IMR-90 (cell line): ENCODE measurements at regions not wholly inside any gene's neighbourhood (a gene's known extent, or its start where the extent isn't known, plus 50 kb on each side); places are given as distances from the start of the nearest gene placed in this dataset.

Experiments used
- ATAC-seq: fragments of 200-7000 bp; cut with Tn5 transposase; 2 replicates; pipeline ENCODE4 v1.9.1; 2020; ENCODE audit warnings: low read depth, mild to moderate bottlenecking, moderate library complexity
- BruUV-seq: library from RNA; stranded (reverse); fragments of 400-500 nt; replicated peaks from 2 replicates; lab custom pipeline; 2021; lab: Mats Ljungman, UMichigan
- CTCF ChIA-PET: fragments of 300-600 bp; formaldehyde crosslinking; extraction: SDS; loops from one replicate; lab custom pipeline; 2021; ENCODE audit warnings: antibody characterized with exemption; lab: Yijun Ruan, JAX
- POLR2A ChIA-PET: fragments of 300-600 bp; sonication (Branson Sonifier 250); formaldehyde crosslinking; loops from one replicate; lab custom pipeline; 2022; ENCODE audit warnings: antibody characterized with exemption; ENCODE audit not compliant: unreplicated experiment; lab: Charles Lee
- DNase-seq: peaks from one replicate; pipeline ENCODE4 v3.0.0; 2013
- H2AFZ ChIP-seq: replicated peaks from 2 replicates; pipeline ENCODE3; 2013; ENCODE audit warnings: low read length, mild to moderate bottlenecking; ENCODE audit not compliant: poor library complexity
- H2AK5ac ChIP-seq: 2 replicates; pipeline ENCODE4 v1.6.1; 2013; ENCODE audit warnings: low read depth, low read length, inconsistent platforms
- H2AK9ac ChIP-seq: replicated peaks from 2 replicates; pipeline ENCODE3; 2013; ENCODE audit warnings: mild to moderate bottlenecking, low read depth, low read length, moderate library complexity; ENCODE audit not compliant: poor library complexity
- H2BK120ac ChIP-seq: 2 replicates; pipeline ENCODE4 v1.6.1; 2013; ENCODE audit warnings: low read depth, low read length, inconsistent platforms
- H2BK15ac ChIP-seq: 3 replicates; pipeline ENCODE4 v1.6.1; 2013; ENCODE audit warnings: low read depth, low read length, inconsistent platforms
- H2BK20ac ChIP-seq: 2 replicates; pipeline ENCODE4 v1.6.1; 2013; ENCODE audit warnings: low read depth, mild to moderate bottlenecking, inconsistent platforms, low read length, moderate library complexity
- H2BK5ac ChIP-seq: 2 replicates; pipeline ENCODE4 v1.6.1; 2013; ENCODE audit warnings: mild to moderate bottlenecking, low read depth, low read length, inconsistent platforms; ENCODE audit not compliant: poor library complexity, severe bottlenecking
- H3K14ac ChIP-seq: replicated peaks from 2 replicates; pipeline ENCODE4 v1.6.1; 2013; ENCODE audit warnings: low read depth, low read length, inconsistent platforms
- H3K18ac ChIP-seq: 2 replicates; pipeline ENCODE4 v1.6.1; 2013; ENCODE audit warnings: low read depth, low read length, control low read depth
- H3K23ac ChIP-seq: 2 replicates; pipeline ENCODE4 v1.6.1; 2013; ENCODE audit warnings: low read depth, low read length, inconsistent platforms
- H3K27ac ChIP-seq: 2 replicates; pipeline ENCODE4 v1.5.1; 2013; ENCODE audit warnings: mild to moderate bottlenecking, control low read depth, low read length; ENCODE audit not compliant: insufficient read depth
- H3K27me3 ChIP-seq: 2 replicates; pipeline ENCODE4 v1.6.1; 2013; ENCODE audit warnings: low read length; ENCODE audit not compliant: control insufficient read depth, insufficient read depth
- H3K36me3 ChIP-seq: 2 replicates; pipeline ENCODE4 v1.6.1; 2013; ENCODE audit warnings: low read length, mixed read lengths; ENCODE audit not compliant: control insufficient read depth, insufficient read depth
- H3K4ac ChIP-seq: 2 replicates; pipeline ENCODE4 v1.6.1; 2013; ENCODE audit warnings: low read depth, low read length, inconsistent platforms
- H3K4me1 ChIP-seq: 2 replicates; pipeline ENCODE4 v1.6.1; 2013; ENCODE audit warnings: low read length, mixed read lengths; ENCODE audit not compliant: control insufficient read depth, insufficient read depth
- H3K4me2 ChIP-seq: 2 replicates; pipeline ENCODE4 v1.6.1; 2013; ENCODE audit warnings: low read depth, mild to moderate bottlenecking, control low read depth, low read length, moderate library complexity
- H3K4me3 ChIP-seq: 2 replicates; pipeline ENCODE4 v1.5.1; 2013; ENCODE audit warnings: low read depth, mild to moderate bottlenecking, control low read depth, low read length, moderate library complexity; ENCODE audit not compliant: insufficient read depth
- H3K56ac ChIP-seq: 2 replicates; pipeline ENCODE4 v1.6.1; 2013; ENCODE audit warnings: low read length, inconsistent platforms; ENCODE audit not compliant: insufficient read depth; ENCODE audit errors: extremely low read depth
- H3K79me1 ChIP-seq, 2 experiments: 2 replicates each; pipeline ENCODE4 v1.6.1; 2013; ENCODE audit warnings: low read length in 2 of 2, inconsistent platforms in 1 of 2, low read depth in 1 of 2
- H3K9ac ChIP-seq: 2 replicates; pipeline ENCODE4 v1.6.1; 2013; ENCODE audit warnings: low read depth, low read length, control low read depth
- H3K9me1 ChIP-seq: 2 replicates; pipeline ENCODE4 v1.6.1; 2013; ENCODE audit warnings: low read length, inconsistent platforms; ENCODE audit not compliant: insufficient read depth
- H3K9me3 ChIP-seq: 2 replicates; pipeline ENCODE4 v1.6.1; 2013; ENCODE audit warnings: low read length; ENCODE audit not compliant: control insufficient read depth, insufficient read depth
- H4K20me1 ChIP-seq: 2 replicates; pipeline ENCODE4 v1.6.1; 2013; ENCODE audit warnings: low read length, inconsistent platforms; ENCODE audit not compliant: insufficient read depth
- H4K5ac ChIP-seq: 2 replicates; pipeline ENCODE4 v1.6.1; 2013; ENCODE audit warnings: mild to moderate bottlenecking, low read depth, low read length, control low read depth
- H4K8ac ChIP-seq, 2 experiments: 2 replicates each; pipeline ENCODE4 v1.6.1; 2013; ENCODE audit warnings: low read depth in 2 of 2, low read length in 2 of 2, control low read depth in 1 of 2, inconsistent platforms in 1 of 2
- H4K91ac ChIP-seq: 2 replicates; pipeline ENCODE4 v1.6.1; 2013; ENCODE audit warnings: low read depth, low read length, inconsistent platforms; ENCODE audit not compliant: insufficient read depth
- CEBPB ChIP-seq: IDR thresholded peaks from 2 replicates; pipeline ENCODE4 v1.6.1; 2012; ENCODE audit warnings: low read depth, low read length, improper control_type of control experiment
- MAZ ChIP-seq: IDR thresholded peaks from 2 replicates; pipeline ENCODE4 v1.6.1; 2012; ENCODE audit warnings: low read depth, mild to moderate bottlenecking, low read length, improper control_type of control experiment, moderate library complexity, borderline replicate concordance
- RFX5 ChIP-seq: IDR thresholded peaks from 2 replicates; pipeline ENCODE4 v1.8.0; 2012; ENCODE audit warnings: low read depth, mild to moderate bottlenecking, low read length, moderate library complexity
- SMC3 ChIP-seq: fragments of 150-350 bp; IDR thresholded peaks from 2 replicates; pipeline ENCODE4 v1.6.1; 2016; ENCODE audit warnings: low read depth, mild to moderate bottlenecking, antibody characterized with exemption, low read length, moderate library complexity
- dilution Hi-C: fragments of 300-500 bp; cut with HindIII; formaldehyde crosslinking; loops from one replicate; pipeline ENCODE4 v1.14.3; 2018; ENCODE audit warnings: low sequenced_read_pairs; ENCODE audit not compliant: unreplicated experiment
- in situ Hi-C: fragments of 300-500 bp; cut with MboI; formaldehyde crosslinking; loops from 3 replicates; pipeline ENCODE4 v1.14.3; 2019; ENCODE audit warnings: low sequenced_read_pairs, inconsistent platforms, mixed read lengths
- intact Hi-C: fragments of 100-400 bp; cut with micrococcal nuclease; formaldehyde crosslinking; loops from 2 replicates; pipeline ENCODE4 v1.10.0; 2022

DNA sequence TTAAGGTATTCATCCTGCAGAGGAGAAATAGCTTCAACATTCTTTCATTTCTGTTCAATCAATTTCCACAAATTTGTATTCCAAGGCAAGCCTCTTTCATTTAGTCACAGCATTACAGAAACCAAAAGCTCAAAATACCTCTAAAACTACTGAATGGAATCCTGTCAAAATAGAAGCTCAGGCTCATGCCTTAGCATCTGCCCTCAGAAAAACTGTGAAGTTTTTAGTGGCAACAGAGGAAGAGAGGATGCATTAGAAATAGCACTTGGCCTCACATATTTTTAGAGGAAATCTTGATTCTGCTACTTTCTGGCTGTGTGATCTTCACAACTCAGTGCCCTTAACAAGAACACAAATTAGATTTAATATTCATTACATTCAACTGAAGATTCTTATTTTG lies 69.1 kb upstream of the GALNT13 start:
- no peak overlapping the region for H3K23ac ChIP-seq
- POLR2A ChIA-PET = no interaction called here
- no peaks in the 10 kb centered on the region for H3K27me3 ChIP-seq
- no TSS peak for BruUV-seq
- DNase-seq (no peak), ATAC-seq (no peak)
- no peak for TF ChIP-seq MAZ
- TF ChIP-seq RFX5 = no peak
- no peak for TF ChIP-seq SMC3
- TF ChIP-seq CEBPB = no peak
- CTCF ChIA-PET = no interaction called here
- H2BK15ac ChIP-seq = no peak overlapping the region
- H2AFZ ChIP-seq = no peak overlapping the region
- H2AK9ac ChIP-seq = no peak overlapping the region
- H4K8ac ChIP-seq = no peak overlapping the region
- no peak overlapping the region for H3K18ac ChIP-seq
- no peak overlapping the region for H2BK120ac ChIP-seq
- H3K9ac ChIP-seq = no peak overlapping the region
- no peaks in the 10 kb centered on the region for H3K36me3 ChIP-seq
- no peak overlapping the region for H2AK5ac ChIP-seq
- no peaks in the 10 kb centered on the region for H3K4me1 ChIP-seq
- H3K4me3 ChIP-seq = no peak overlapping the region
- H3K14ac ChIP-seq = no peak overlapping the region
- peaks cover 4% of the 10 kb centered on the region; the same call in 1 of the 2 replicates for H3K9me3 ChIP-seq
- in situ Hi-C loops = no loop called here
- no peaks in the 10 kb centered on the region for H3K79me1 ChIP-seq
- no peak overlapping the region for H2BK5ac ChIP-seq
- intact Hi-C loops = no loop called here
- no peaks in the 10 kb centered on the region for H3K9me1 ChIP-seq
- H3K56ac ChIP-seq = no peak overlapping the region
- dilution Hi-C loops = no loop called here
- no peak overlapping the region for H2BK20ac ChIP-seq
- H4K20me1 ChIP-seq = no peaks in the 10 kb centered on the region
- H3K4ac ChIP-seq = no peak overlapping the region
- H4K5ac ChIP-seq = no peak overlapping the region
- H3K4me2 ChIP-seq = no peak overlapping the region
- no peak overlapping the region for H3K27ac ChIP-seq
- no peak overlapping the region for H4K91ac ChIP-seq
